Astrocyte of the hippocampus (primary cell): ENCODE measurements at regions not wholly inside any gene's neighbourhood (a gene's known extent, or its start where the extent isn't known, plus 50 kb on each side); places are given as distances from the start of the nearest gene placed in this dataset.
A peak's percentile ranks its signal among the peaks of the same experiment; 100 is the strongest.

Experiments used
- DNase-seq: peaks from one replicate; pipeline ENCODE4 v3.0.0; 2011; ENCODE audit warnings: low read depth, low spot score

DNA sequence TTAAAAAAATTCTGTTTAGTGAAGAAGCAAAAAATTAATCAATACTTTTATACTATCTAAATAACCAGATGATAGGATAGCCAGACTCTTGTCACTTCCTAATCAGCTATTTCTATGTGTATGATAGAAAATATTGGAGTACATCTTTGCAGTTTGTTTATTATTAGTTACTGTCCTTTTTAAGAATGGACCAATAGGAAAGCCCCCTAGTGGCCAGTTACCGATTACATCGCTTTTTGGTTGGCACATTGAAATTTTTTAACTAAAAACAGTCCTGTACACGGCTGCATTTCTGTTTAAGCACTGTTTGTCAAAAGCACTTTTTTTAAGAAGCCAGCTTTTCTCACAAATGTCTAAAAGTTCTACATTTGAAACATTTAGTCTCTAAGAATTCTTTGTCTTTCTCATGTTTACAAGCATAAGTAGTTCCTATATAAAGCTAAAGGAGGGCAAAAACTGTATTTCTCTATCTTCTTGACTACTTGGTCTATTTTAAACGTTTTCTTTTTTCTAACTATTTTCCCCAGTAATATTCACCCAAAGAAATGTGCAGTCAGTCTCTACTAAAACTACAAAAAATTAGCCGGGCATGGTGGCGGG is 253.2 kb upstream of the LRTM1 start:
- peak; percentile 55 for DNase-seq

DNA sequence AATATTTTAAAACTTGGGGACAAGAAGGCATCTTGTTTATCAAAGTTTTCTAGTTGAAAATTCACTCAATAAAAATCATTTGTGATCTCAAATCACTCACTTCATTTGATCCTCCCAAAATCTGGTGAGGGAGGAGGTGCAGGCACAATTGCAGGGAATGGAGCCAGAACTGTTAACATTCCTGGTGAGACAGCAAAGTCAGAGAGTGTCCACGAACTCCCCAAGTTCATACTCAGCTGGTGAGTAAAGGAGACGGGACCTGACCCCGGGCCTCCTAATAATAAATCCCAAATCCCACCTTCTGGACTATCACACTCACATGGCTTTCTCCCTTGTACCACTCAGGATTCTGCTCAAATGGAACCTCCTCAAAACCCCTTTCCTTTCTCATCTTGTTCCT is 252.3 kb upstream of the LRTM1 start:
- DNase-seq = no peak

DNA sequence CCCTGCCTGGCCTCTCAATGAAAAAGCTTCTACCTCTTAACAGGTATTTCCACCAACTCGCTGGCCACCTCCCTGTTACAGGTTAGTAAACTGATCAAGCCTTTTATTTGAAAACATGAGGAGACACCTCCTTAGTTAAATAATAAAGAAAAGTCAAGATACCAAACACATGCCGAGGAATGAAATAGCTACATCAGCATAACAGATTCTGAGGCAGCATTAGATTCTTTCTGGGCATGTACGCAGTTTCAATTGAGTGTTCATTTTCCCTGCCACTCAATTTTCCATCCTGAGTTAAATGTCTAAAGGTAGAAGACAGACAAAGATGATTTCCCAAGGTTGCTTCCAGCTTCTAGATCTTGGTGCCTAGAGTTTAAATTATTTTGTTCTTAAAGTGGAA is 250.5 kb upstream of the LRTM1 start:
- no peak for DNase-seq

DNA sequence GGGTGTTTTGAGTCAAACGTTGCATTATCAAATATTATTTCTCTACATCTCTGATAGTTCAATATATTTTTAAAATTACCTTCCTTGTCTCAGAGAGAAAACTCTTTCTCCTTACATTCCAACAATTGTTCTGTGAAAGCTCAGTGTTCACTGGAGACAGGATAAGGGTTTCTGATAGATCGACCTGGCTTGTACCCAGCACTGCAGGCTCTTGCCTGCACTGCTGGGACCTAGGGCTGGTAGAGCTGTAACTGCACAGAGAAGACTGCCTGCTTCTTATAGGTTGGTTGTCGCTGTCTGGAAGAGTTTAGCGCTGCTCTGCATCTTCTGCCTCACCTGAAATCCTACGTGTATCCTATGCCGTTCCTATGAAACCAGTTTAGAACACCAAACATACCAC is 249.9 kb upstream of the LRTM1 start:
- DNase-seq = peak; percentile 45

DNA sequence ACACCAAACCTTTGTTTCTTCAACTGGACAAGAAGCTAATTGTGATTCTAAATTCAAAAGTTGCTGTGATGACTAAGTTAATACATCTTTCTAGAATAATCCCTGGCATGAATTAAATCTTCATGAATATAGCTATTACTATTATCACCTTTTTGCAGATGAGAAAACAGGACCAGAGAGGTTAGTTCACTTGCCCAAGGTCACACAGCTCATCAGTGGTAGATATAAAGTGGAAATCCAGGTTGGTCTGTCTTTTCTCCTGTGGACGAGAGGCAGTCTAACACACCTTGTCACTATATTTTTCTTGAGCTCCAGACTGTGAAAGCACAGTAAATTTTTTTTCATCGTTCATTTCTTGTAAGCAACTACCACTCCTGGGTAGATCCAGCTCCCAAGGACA is 247.6 kb upstream of the LRTM1 start:
- no peak for DNase-seq

DNA sequence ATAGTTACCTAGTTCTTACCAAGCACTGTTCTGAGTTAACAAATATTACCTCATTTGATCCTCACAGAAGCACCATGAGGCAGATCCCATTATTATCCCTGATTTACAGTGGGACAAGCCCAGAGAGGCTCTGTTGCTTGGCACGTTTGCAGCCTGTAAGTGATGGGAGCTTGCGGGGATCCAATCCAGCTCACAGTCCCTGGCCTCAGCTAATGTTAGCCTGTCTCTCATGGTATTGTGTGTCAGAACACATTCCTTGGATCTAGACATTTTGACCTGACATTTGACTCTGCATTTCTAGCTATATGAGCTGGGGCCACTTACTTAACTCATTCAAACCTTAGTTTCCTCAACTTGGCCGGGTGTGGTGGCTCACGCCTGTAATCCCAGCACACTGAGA is 246.9 kb upstream of the LRTM1 start:
- DNase-seq = no peak

DNA sequence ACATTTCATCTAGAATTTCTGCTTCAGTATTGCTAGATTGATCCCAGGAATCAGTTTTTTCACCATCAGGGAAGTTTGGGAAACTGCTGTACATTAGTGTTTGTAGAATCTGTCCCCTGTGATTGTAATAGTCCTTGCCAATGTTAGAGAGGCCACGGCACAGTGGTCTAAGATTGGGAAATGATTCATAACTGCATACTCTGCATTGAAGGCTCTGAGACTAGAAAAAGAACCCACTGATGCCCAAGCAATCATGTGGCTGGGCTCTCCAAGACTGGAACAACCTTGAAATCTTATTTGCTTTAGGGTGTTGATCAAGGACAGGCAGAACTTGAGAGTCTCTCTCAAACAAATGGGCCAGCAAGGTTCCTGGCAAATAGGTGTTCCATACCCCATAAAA is 245.6 kb upstream of the LRTM1 start:
- no peak for DNase-seq

DNA sequence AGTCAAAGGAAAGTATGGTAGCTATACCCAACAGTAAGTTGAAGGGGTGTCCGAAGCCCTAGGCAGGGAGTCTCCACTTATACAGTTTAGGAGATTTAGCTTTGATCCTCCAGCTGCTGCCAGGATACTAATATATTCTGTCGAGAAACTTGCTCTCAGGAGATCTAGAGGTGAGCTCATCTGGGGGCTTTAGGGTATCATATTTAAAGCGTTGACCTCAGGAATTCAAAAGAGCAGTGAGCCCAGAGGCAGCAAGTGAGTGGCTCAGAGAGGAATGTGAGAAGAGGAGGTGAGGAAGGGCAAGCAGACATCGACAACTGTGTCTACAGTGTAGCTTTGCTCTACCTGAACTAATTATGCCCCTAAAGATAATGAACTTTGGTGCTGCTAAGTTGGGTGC is 245.1 kb upstream of the LRTM1 start:
- DNase-seq = no peak

DNA sequence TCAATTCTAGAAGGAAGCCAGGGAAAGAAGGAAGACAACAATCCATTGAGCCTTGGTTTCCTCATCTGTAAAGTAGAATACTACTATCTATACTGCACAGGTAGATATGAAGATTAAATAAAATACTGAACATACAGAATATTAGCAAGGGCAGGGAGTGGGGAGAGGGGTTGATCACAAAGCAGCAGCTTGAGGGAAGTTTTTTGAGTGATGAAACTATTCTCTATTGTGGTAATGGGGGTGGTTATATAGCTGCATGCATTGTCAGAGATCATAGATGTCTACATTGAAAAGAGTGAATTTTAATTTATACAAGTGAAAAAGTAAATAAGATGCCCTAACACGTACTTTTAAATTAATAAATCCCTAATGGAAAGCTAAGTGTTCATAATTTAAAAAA is 242.6 kb upstream of the LRTM1 start:
- DNase-seq = no peak

DNA sequence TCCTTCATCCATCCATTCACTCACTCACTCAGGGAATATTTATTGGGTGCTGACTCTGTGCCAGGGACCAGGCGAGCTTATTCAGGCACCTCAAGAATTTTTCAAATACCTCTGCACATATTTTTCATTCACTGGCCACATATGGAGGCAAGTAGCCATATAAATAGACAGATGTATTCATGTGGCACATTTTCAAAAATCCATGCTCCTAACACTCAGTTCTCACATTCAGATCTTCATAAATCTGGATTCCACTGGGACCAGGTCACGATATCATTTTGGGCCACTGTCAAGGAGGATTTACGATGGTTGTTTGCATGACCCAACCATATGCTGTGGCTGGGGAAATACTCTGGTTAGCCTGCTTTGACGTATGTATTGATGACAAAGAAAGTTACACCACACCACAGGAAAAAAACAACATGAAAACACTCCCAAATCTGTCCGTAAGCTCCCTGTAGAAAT is 241.8 kb upstream of the LRTM1 start:
- peak; percentile 91 for DNase-seq

DNA sequence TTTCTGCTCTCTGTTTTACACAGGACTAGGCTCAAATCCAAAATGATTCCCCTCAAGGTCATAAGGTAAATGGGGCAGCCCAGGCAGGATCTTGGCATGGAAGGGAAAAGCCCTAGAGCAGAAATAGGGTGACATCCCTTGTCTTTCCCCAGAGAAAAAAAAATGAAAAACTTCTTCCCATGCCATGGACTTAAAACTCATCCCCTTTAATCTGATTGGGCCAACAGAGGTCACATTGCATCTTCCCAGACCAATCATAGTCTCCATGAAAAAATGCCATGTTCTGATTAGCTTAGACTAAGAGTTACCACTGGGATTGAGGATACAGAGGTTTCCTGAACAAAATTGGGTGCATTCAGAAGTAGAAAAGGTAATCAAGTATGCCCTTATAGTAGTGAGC is 241.3 kb upstream of the LRTM1 start:
- no peak for DNase-seq

DNA sequence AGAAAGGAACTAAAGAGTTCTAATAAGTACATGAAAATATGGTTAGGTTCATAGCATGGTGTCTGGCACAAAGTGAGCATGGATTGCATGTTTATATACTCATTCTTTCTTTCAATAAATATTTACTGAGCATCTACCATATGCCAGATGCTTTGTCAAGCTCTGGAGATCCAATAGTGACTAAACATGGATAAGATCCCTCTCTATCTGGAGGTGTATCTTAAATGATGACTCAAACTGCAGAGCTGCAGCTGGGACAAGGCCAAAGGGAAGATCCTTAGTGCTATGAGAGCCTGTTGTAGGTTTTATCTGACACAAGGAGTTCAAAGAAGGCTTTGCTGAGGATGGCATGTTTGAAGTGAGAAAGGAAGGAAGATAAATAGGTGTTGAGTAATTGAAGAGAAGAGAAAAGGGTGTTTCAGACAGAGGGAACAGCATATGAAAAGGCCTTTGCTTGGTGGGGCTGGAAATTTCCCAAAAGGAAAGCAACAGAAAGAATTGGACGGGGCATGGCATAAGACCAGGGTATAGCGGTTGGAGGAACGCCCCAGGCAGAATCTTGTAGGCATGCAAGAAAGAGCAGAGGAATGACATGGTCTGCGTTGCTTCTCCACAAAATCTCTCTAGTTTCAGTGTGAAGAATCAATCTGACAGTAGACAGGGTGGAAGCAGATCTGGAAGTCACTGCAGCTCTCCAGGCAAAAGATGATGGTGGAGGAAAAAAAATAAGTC is 239.9 kb upstream of the LRTM1 start:
- no peak for DNase-seq

DNA sequence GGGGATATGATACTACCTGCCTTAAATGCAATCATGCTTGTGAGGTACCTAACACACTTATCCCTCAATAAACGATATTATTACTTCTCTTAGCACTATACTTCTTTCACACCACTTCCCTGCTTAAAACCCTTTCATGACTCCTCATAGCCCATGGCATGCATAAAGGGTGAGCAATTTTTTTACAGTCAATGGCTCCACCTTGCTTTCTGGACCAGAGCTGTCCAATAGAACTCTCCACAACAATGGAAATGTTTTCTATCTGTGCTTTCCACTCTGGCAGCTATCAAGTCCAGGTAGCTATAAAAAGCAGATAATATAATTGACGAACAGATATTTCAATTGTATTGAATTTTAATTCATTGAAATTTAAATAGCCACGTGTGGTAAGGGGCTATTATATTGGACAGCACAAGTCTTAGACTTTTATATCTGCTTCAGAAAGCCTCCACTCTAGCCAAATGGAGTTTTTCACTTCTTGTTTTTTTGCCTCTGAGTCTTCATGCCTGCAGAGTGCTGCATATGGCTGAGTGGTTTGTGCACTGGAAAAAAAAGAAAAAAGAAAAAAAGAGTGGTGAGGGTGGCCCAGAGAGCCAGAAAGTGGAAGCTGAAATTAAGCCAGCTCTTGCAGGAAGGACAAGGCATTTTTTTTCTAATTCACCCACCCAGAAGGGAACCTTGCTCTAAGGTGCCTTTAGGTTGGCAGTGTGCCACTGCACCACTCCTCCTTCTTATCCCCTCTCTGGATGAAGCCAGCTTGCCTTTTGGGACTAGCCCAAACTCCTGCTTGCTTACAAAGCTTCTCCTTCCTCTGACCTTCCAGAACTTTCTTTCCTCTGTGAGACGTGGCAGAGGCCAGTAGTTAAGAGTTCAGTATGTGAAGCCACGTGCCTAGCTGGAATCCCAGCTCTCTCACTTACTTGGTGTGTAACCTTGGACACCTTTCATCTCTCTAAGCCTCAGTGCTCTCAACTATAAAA is 239.0 kb upstream of the LRTM1 start:
- peak; percentile 40 for DNase-seq

DNA sequence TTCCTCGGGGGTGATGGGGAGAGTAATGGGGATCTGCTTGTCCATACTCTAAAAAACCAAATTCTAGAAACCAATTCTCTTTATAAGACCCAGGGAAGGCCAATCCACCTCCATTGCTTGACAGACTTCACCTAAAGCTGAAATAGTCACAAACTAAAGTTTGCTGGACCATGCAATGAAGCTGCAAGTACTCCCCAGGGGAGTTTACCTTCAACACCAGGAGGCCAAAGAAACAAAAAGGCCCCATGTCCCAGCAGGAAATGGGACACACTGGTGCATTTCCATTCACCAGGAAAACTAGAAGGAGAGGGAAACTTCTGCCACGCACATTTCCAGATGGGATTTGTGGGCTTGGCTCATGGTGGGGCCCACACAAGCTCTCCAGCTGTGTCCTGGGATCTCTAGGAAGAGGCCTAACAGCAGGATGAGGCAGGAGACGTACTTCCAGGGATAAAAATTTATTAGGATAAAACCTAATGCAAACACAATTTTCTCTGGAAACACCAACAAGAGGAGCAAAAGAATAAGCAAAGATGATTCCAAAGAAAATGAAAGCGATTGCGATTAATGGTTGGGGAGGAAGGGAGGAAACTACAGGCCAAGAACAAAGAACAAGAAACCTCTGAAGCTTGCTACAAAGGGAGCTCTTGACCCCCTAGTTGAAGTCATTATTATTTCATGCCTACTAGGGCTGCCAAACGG is 238.0 kb upstream of the LRTM1 start:
- DNase-seq = no peak

DNA sequence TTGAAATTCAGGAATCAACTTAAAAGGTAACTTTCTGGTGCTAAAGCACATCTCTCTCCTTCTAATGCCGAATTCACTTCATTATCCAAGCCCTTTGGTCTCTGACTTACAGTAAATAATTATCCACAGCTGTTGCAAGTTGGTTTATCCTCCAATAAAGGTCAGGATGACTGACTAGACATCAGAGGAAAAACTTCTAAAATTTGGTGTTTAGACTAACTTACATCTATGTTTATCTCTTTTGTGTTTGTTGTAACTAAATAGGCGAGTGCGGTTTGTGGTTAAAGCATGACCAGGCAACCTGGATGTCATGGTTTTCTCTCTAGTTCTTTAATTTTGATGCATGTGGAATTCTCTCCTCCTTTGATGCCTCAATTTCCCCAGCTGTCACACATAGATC is 237.4 kb upstream of the LRTM1 start:
- DNase-seq = no peak

DNA sequence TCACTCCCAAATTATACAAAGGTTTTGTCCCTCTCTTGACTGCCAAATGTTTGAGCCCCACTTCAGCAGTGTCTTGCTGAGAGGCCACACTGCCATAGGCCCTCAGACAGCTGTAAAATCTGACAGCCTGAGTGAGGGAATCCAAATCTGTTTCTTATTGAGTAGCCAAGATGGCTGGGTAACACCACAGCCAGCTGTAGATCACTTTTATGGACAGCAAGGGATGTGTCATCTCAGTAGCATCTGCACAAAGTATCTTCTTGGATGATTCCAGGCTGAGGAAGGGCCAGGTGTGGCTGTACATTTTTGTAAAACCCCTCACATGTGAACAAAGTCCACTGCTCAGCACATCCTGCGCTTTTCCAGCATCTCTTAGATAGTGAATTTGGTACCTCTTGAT is 237.0 kb upstream of the LRTM1 start:
- DNase-seq = no peak

DNA sequence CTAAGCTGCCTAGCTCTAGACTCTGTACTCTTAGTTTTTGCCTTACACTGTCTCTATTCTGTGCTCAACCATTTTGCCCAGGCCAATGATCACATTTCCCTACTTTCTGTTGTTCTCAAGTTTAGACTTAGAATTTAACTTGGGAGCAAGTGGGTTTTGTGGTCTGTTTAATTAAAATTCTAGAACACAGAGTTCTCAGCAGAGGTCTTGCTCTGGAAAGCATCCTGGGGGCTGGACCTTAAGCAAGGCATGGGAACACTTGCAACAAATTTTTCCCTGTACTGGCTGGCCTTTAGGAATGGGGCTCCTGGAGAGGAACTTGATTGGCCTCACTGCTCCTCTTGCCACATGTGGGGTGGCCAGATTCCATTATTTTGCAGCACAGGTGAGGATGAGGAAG is 236.3 kb upstream of the LRTM1 start:
- peak; percentile 70 for DNase-seq

DNA sequence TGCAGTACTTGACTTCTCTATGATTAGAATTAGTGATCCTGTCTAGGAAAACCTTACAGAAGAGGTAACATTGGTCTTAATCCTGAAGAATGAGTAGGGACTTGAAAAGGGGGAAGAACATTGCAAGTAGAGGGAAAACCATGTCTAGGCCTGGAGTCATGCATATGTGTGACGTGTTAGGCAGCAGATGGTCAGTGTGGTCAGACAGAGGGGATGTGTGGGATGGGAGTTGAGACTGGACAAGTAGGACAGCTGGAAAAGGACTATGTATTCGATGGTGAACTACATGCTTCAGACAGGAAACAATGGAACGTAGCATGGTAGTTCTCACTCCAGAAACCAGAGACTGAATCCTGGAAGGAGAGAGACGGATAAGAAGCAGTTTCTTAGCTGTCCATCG is 235.6 kb upstream of the LRTM1 start:
- DNase-seq = no peak

DNA sequence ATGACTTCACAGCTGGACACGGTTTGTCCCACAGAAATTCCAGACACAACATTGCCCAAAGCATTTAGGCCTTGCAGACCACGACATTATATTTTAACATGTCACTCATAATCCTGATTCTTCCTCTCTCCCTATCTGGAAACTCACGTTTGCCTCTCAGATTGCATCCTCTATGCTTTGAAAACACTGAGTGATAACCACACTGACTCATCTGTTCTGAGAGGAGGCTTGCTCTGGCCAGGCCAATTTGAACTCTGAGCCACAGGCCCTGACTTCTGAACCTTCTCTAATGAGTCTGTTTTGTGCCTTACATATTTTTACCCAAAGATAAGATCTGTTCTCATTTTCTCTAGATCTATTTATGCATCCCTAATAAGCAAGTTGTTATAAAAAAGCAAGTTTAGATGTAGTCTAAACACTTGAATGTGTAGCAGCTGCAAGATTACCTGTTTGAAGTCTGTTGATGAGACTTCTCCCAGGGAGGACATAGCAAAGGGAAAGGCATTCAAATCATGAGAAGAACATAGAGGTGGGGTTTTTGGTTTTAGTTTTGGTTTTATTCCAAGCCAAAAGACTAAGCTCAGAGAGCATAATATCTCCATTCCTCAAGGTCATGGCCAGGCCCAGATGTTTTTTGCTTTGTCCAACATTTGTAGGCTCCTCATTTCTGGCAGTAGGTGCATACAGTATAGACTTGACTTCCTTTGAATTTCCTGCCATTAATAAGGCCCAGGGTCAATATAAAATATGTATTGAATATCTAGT is 234.4 kb upstream of the LRTM1 start:
- peak; percentile 65 for DNase-seq

DNA sequence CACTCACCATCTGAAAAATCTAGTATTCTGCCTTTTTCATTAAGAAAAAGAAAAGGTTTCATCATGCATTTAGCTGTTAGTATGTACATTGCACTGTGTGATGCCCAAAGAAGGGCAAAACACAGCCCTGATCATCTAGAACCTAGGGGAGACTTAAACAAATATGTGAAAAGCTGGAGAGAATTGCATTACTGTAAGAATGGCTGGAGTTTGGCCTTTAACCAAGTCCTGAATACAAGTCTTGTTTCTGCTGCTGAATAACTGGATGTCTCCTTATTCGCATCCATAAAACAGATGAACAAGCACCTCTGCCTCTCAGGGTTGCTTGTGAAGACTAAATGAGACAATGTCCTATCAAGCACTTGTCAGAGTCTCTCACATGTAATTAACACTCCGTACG is 233.4 kb upstream of the LRTM1 start:
- peak; percentile 47 for DNase-seq
